ENCODE measurements at regions not wholly inside any gene's neighbourhood (a gene's known extent, or its start where the extent isn't known, plus 50 kb on each side); places are given as distances from the start of the nearest gene placed in this dataset.
"Not testable (repeated sequence)": the region's sequence is repeated elsewhere in the genome, so short reads cannot be mapped to it uniquely, and the experiment has no call there.

- FAIRE-seq, result peak; percentile 82
- DNase-seq (ENCODE audit: extremely low spot score, insufficient read length, low read depth), result no peak
Observed at GRCh38 chrX:16067886-16068515, 55.4 kb upstream of the GRPR start.

- FAIRE-seq, result peak; percentile 18
- DNase-seq (ENCODE audit: extremely low spot score, insufficient read length, low read depth), result no peak
Observed at GRCh38 chrX:16063921-16064320, 59.4 kb upstream of the GRPR start.

- FAIRE-seq (no peak), DNase-seq (ENCODE audit: extremely low spot score, insufficient read length, low read depth) (no peak)
Observed at GRCh38 chrX:16063141-16063540, 60.2 kb upstream of the GRPR start.

- DNase-seq (ENCODE audit: extremely low spot score, insufficient read length, low read depth) (no peak), FAIRE-seq (no peak)
Observed at GRCh38 chrX:16061296-16061695, 62.1 kb upstream of the GRPR start.

- FAIRE-seq, result peak; percentile 59
- no peak for DNase-seq (ENCODE audit: extremely low spot score, insufficient read length, low read depth)
Observed at GRCh38 chrX:16060252-16060651, 63.1 kb upstream of the GRPR start.

GRCh38 chrX:16049126-16049525, 74.2 kb upstream of the GRPR start:
- DNase-seq (ENCODE audit: extremely low spot score, insufficient read length, low read depth); FAIRE-seq: not testable (repeated sequence)

GRCh38 chrX:16042980-16043379, 80.4 kb upstream of the GRPR start:
- DNase-seq (ENCODE audit: extremely low spot score, insufficient read length, low read depth) (no peak), FAIRE-seq (no peak)

GRCh38 chrX:16039834-16040233, 83.5 kb upstream of the GRPR start:
- DNase-seq (ENCODE audit: extremely low spot score, insufficient read length, low read depth) (no peak), FAIRE-seq (peak; percentile 18)

GRCh38 chrX:16039363-16039762, 84.0 kb upstream of the GRPR start:
- FAIRE-seq, result peak; percentile 67
- no peak for DNase-seq (ENCODE audit: extremely low spot score, insufficient read length, low read depth)

- FAIRE-seq, result peak; percentile 56
Observed at GRCh38 chrX:16033331-16033730, 90.0 kb upstream of the GRPR start.

GRCh38 chrX:16028576-16028975, 94.8 kb upstream of the GRPR start:
- FAIRE-seq, result no peak
- DNase-seq (ENCODE audit: extremely low spot score, insufficient read length, low read depth), result no peak

More at GRCh38 chrX:16033331-16033730, 90.0 kb upstream of the GRPR start:
- DNase-seq (ENCODE audit: extremely low spot score, insufficient read length, low read depth), result no peak

- FAIRE-seq, result peak; percentile 99
- DNase-seq (ENCODE audit: extremely low spot score, insufficient read length, low read depth), result peak; percentile 11
Observed at GRCh38 chrX:16023790-16024734, 99.3 kb upstream of the GRPR start.

GRCh38 chrX:16022580-16023200, 100.7 kb upstream of the GRPR start:
- peak; percentile 5 for FAIRE-seq
- DNase-seq (ENCODE audit: extremely low spot score, insufficient read length, low read depth), result no peak

- DNase-seq (ENCODE audit: extremely low spot score, insufficient read length, low read depth) (no peak), FAIRE-seq (no peak)
Observed at GRCh38 chrX:16018291-16018690, 105.1 kb upstream of the GRPR start.

GRCh38 chrX:16014171-16014570, 109.2 kb upstream of the GRPR start:
- FAIRE-seq, result peak; percentile 56

GRCh38 chrX:16012250-16012649, 111.1 kb upstream of the GRPR start:
- DNase-seq (ENCODE audit: extremely low spot score, insufficient read length, low read depth), result no peak
- FAIRE-seq, result no peak

More at GRCh38 chrX:16014171-16014570, 109.2 kb upstream of the GRPR start:
- no peak for DNase-seq (ENCODE audit: extremely low spot score, insufficient read length, low read depth)

GRCh38 chrX:16005917-16006316, 117.4 kb upstream of the GRPR start:
- no peak for FAIRE-seq
- DNase-seq (ENCODE audit: extremely low spot score, insufficient read length, low read depth), result no peak

- no peak for FAIRE-seq
- no peak for DNase-seq (ENCODE audit: extremely low spot score, insufficient read length, low read depth)
Observed at GRCh38 chrX:16002185-16002584, 121.2 kb upstream of the GRPR start.

- DNase-seq (ENCODE audit: extremely low spot score, insufficient read length, low read depth), result no peak
- peak; percentile 65 for FAIRE-seq
Observed at GRCh38 chrX:15998350-15998749, 125.0 kb upstream of the GRPR start.

GRCh38 chrX:15989716-15990115, 133.6 kb upstream of the GRPR start:
- DNase-seq (ENCODE audit: extremely low spot score, insufficient read length, low read depth), result no peak
- FAIRE-seq, result peak; percentile 67

Data from GM18507 (cell line).